Prostate gland (tissue), 2 donors: ENCODE measurements at regions not wholly inside any gene's neighbourhood (a gene's known extent, or its start where the extent isn't known, plus 50 kb on each side); places are given as distances from the start of the nearest gene placed in this dataset.

ENCODE experiments used
- DNase-seq: peaks from one replicate; pipeline ENCODE4 v3.0.0-alpha.2; 2019; ENCODE audit warnings: low spot score
- H3K27ac ChIP-seq, 2 donors: fragments of 200-600 bp; sonication (generic); 2 replicates each; pipeline ENCODE4 v1.5.1; 2017 to 2019
- H3K27me3 ChIP-seq: fragments of 200-600 bp; sonication (generic); replicated peaks from 2 replicates; pipeline ENCODE4 v1.5.1; 2019; ENCODE audit not compliant: insufficient read depth
- H3K36me3 ChIP-seq, 2 donors: fragments of 200-600 bp; sonication (generic); 1 replicate in 1 of 2; 2 replicates in 1 of 2; pipeline versions ENCODE4 v1.5.1 to v1.8.1; 2017 to 2019
- H3K4me1 ChIP-seq: fragments of 200-600 bp; sonication (generic); replicated peaks from 2 replicates; pipeline ENCODE4 v1.5.1; 2019
- H3K4me3 ChIP-seq, 2 donors: fragments of 200-600 bp; sonication (generic); 2 replicates each; pipeline ENCODE4 v1.5.1; 2017 to 2019
- H3K9me3 ChIP-seq: fragments of 200-600 bp; sonication (generic); 2 replicates; pipeline ENCODE4 v1.5.1; 2017
- CTCF ChIP-seq, 4 experiments: fragments of 200-600 bp in 2 of 4; fragments of 450-650 bp in 2 of 4; sonication (generic) in 2 of 4; IDR thresholded peaks; 1 replicate in 3 of 4; 2 replicates in 1 of 4; pipeline ENCODE4 v1.5.1; 2016 to 2019; ENCODE audit warnings: antibody characterized with exemption in 4 of 4, mild to moderate bottlenecking in 2 of 4, moderate library complexity in 2 of 4
- POLR2A ChIP-seq: fragments of 450-650 bp; IDR thresholded peaks from one replicate; pipeline ENCODE4 v1.6.1; 2016; ENCODE audit warnings: antibody characterized with exemption, mild to moderate bottlenecking
- POLR2AphosphoS5 ChIP-seq: sonication (generic); formaldehyde crosslinking; IDR thresholded peaks from one replicate; pipeline ENCODE4 v1.6.1; 2017; ENCODE audit warnings: antibody characterized with exemption
- WGBS: methylation state at CpG from one replicate; pipeline ENCODE4 v1.1.5; 2018; 5-methylcytosine and 5-hydroxymethylcytosine counted together
- intact Hi-C: fragments of 100-400 bp; cut with DNase I; formaldehyde crosslinking; loops from one replicate; pipeline ENCODE4 v1.14.2; 2022

GRCh38 chr18:78240627-78241252 is 738.9 kb upstream of the SALL3 start:
- TF ChIP-seq CTCF (IDR thresholded peaks at IDR 0.05) = no peak
- no peak for TF ChIP-seq POLR2AphosphoS5
- no peak for TF ChIP-seq POLR2A
- Histone ChIP-seq H3K36me3 (no peaks in the 10 kb centered on the region), H3K4me3 (no peak overlapping the region), H3K27me3 (no peaks in the 10 kb centered on the region), H3K9me3 (no peaks in the 10 kb centered on the region), H3K27ac (no peak overlapping the region), H3K4me1 (no peaks in the 10 kb centered on the region)
- 74% methylated on average over 16 of the region's 16 CpGs for WGBS
- DNase-seq = no peak
- intact Hi-C loops = no loop called here

- 32% methylated on average over 20 of the region's 20 CpGs for WGBS
Observed at GRCh38 chr18:78241535-78242253, 737.9 kb upstream of the SALL3 start.

GRCh38 chr18:78242254-78242643 is 737.4 kb upstream of the SALL3 start:
- H3K27ac ChIP-seq = no peak overlapping the region
- 4% methylated on average over 2 of the region's 2 CpGs for WGBS
- intact Hi-C loops = no loop called here
- no peak for DNase-seq
- H3K9me3 ChIP-seq = no peaks in the 10 kb centered on the region
- H3K4me3 ChIP-seq = no peak overlapping the region
- no peaks in the 10 kb centered on the region for H3K4me1 ChIP-seq
- H3K27me3 ChIP-seq = no peaks in the 10 kb centered on the region
- no peaks in the 10 kb centered on the region for H3K36me3 ChIP-seq
- TF ChIP-seq POLR2AphosphoS5 (no peak), CTCF (IDR thresholded peaks at IDR 0.05) (no peak)

More at GRCh38 chr18:78241535-78242253, 737.9 kb upstream of the SALL3 start:
- Histone ChIP-seq H3K36me3 (no peaks in the 10 kb centered on the region), H3K27me3 (no peaks in the 10 kb centered on the region), H3K4me3 (no peak overlapping the region), H3K4me1 (no peaks in the 10 kb centered on the region), H3K27ac (no peak overlapping the region), H3K9me3 (no peaks in the 10 kb centered on the region)
- intact Hi-C loops = no loop called here
- DNase-seq = no peak
- TF ChIP-seq POLR2A (no peak), CTCF (IDR thresholded peaks at IDR 0.05) (no peak), POLR2AphosphoS5 (no peak)

GRCh38 chr18:78242806-78243205 is 736.8 kb upstream of the SALL3 start:
- 58% methylated on average over 12 of the region's 12 CpGs for WGBS
- no peaks in the 10 kb centered on the region for H3K36me3 ChIP-seq

More at GRCh38 chr18:78242806-78243205, 736.8 kb upstream of the SALL3 start:
- H3K27me3 ChIP-seq = no peaks in the 10 kb centered on the region
- H3K27ac ChIP-seq = no peak overlapping the region
- no peak for DNase-seq
- TF ChIP-seq POLR2AphosphoS5 = no peak
- no peak for TF ChIP-seq CTCF (IDR thresholded peaks at IDR 0.05)
- TF ChIP-seq POLR2A = no peak
- H3K9me3 ChIP-seq = no peaks in the 10 kb centered on the region
- no peak overlapping the region for H3K4me3 ChIP-seq
- intact Hi-C loops = no loop called here
- no peaks in the 10 kb centered on the region for H3K4me1 ChIP-seq
